ENCODE measurements at regions not wholly inside any gene's neighbourhood (a gene's known extent, or its start where the extent isn't known, plus 50 kb on each side); places are given as distances from the start of the nearest gene placed in this dataset.
"Not testable (repeated sequence)": the region's sequence is repeated elsewhere in the genome, so short reads cannot be mapped to it uniquely, and the experiment has no call there.

- DNase-seq (ENCODE audit: low read depth, low spot score) = no peak
- H3K27ac ChIP-seq = no peak overlapping the region
Measured at GRCh38 chr2:114354199-114354598, 88.2 kb upstream of the DPP10 start.

GRCh38 chr2:114368705-114369104 is 73.7 kb upstream of the DPP10 start:
- H3K27ac ChIP-seq = no peak overlapping the region
- no peak for DNase-seq (ENCODE audit: low read depth, low spot score)

GRCh38 chr2:114371721-114372120 is 70.7 kb upstream of the DPP10 start:
- DNase-seq (ENCODE audit: low read depth, low spot score); H3K27ac ChIP-seq: not testable (repeated sequence)

- no peak overlapping the region for H3K27ac ChIP-seq
- DNase-seq (ENCODE audit: low read depth, low spot score) = no peak
Measured at GRCh38 chr2:114373591-114373990, 68.8 kb upstream of the DPP10 start.

- H3K27ac ChIP-seq = no peak overlapping the region
- DNase-seq (ENCODE audit: low read depth, low spot score) = no peak
Measured at GRCh38 chr2:114384441-114384840, 58.0 kb upstream of the DPP10 start.

GRCh38 chr2:114389021-114389420 is 53.4 kb upstream of the DPP10 start:
- no peak overlapping the region for H3K27ac ChIP-seq
- DNase-seq (ENCODE audit: low read depth, low spot score) = no peak
